ENCODE measurements at regions not wholly inside any gene's neighbourhood (a gene's known extent, or its start where the extent isn't known, plus 50 kb on each side); places are given as distances from the start of the nearest gene placed in this dataset.

- no peak overlapping the region for H3K14ac ChIP-seq (ENCODE audit: low read length)
- no peak overlapping the region for H2BK120ac ChIP-seq (ENCODE audit: insufficient read depth, low read length, poor library complexity)
- no peak overlapping the region for H3K4ac ChIP-seq (ENCODE audit: low read depth, low read length)
- H2BK12ac ChIP-seq (ENCODE audit: low read length) = no peak overlapping the region
- H3K79me2 ChIP-seq (ENCODE audit: control insufficient read depth, insufficient read depth, low read length, poor library complexity) = no peaks in the 10 kb centered on the region
- no peaks in the 10 kb centered on the region for H3K79me1 ChIP-seq (ENCODE audit: low read length)
- 100% methylated on average over 2 of the region's 4 CpGs for whole genome bisulfite sequencing (ENCODE audit: extremely low coverage, insufficient coverage, insufficient read length)
- H3K4me1 ChIP-seq (ENCODE audit: control insufficient read depth in 1 of 2, insufficient read depth in 2 of 2, low read length in 2 of 2) = no peaks in the 10 kb centered on the region
- DNase-seq = no peak
- H2BK5ac ChIP-seq (ENCODE audit: low read depth, low read length, poor library complexity) = no peak overlapping the region
- H4K91ac ChIP-seq (ENCODE audit: low read depth, low read length) = no peak overlapping the region
- no peak overlapping the region for H4K12ac ChIP-seq (ENCODE audit: low read depth, low read length)
- no peak overlapping the region for H3K27ac ChIP-seq (ENCODE audit: low read depth, low read length)
- H3K36me3 ChIP-seq (ENCODE audit: control insufficient read depth in 1 of 2, insufficient read depth in 2 of 2, low read length in 2 of 2) = peaks cover 0 to 4% of the 10 kb centered on the region in 2 experiments
- H3K9me3 ChIP-seq (ENCODE audit: insufficient read depth, low read depth, low read length) = no peaks in the 10 kb centered on the region
- H2AFZ ChIP-seq (ENCODE audit: insufficient read depth, low read length, poor library complexity) = no peak overlapping the region
- H3K9ac ChIP-seq (ENCODE audit: low read length) = no peak overlapping the region
- no peak overlapping the region for H3K23ac ChIP-seq (ENCODE audit: low read length)
- H4K8ac ChIP-seq (ENCODE audit: low read depth, low read length) = no peak overlapping the region
- no peak overlapping the region for H3K4me2 ChIP-seq (ENCODE audit: low read length)
- no peak overlapping the region for H2AK5ac ChIP-seq (ENCODE audit: low read length)
- no peaks in the 10 kb centered on the region for H3K27me3 ChIP-seq (ENCODE audit: insufficient read depth, low read length)
- no peak overlapping the region for H3K18ac ChIP-seq (ENCODE audit: low read length)
- no peak overlapping the region for H3K4me3 ChIP-seq (ENCODE audit: low read depth, low read length)
Observed at GRCh38 chr14:62076368-62076767, 314.1 kb downstream of the SNAPC1 start.

GRCh38 chr14:62076825-62077605 lies 314.8 kb downstream of the SNAPC1 start:
- no peaks in the 10 kb centered on the region for H3K4me1 ChIP-seq (ENCODE audit: control insufficient read depth in 1 of 2, insufficient read depth in 2 of 2, low read length in 2 of 2)

GRCh38 chr14:62077676-62078261 lies 315.5 kb downstream of the SNAPC1 start:
- peaks cover 0 to 4% of the 10 kb centered on the region in 2 experiments for H3K36me3 ChIP-seq (ENCODE audit: control insufficient read depth in 1 of 2, insufficient read depth in 2 of 2, low read length in 2 of 2)
- H3K27ac ChIP-seq (ENCODE audit: low read depth, low read length) = no peak overlapping the region
- H4K8ac ChIP-seq (ENCODE audit: low read depth, low read length) = no peak overlapping the region
- no CpG with 5 or more reads among the region's 4 CpGs for WGBS (ENCODE audit: extremely low coverage, insufficient coverage, insufficient read length)
- H3K18ac ChIP-seq (ENCODE audit: low read length) = no peak overlapping the region
- H4K91ac ChIP-seq (ENCODE audit: low read depth, low read length) = no peak overlapping the region
- H3K4me3 ChIP-seq (ENCODE audit: low read depth, low read length) = no peak overlapping the region
- DNase-seq = no peak
- H2BK12ac ChIP-seq (ENCODE audit: low read length) = no peak overlapping the region
- H3K14ac ChIP-seq (ENCODE audit: low read length) = no peak overlapping the region
- H3K79me1 ChIP-seq (ENCODE audit: low read length) = no peaks in the 10 kb centered on the region
- no peak overlapping the region for H2BK120ac ChIP-seq (ENCODE audit: insufficient read depth, low read length, poor library complexity)
- no peak overlapping the region for H3K9ac ChIP-seq (ENCODE audit: low read length)
- no peaks in the 10 kb centered on the region for H3K4me1 ChIP-seq (ENCODE audit: control insufficient read depth in 1 of 2, insufficient read depth in 2 of 2, low read length in 2 of 2)
- H2AFZ ChIP-seq (ENCODE audit: insufficient read depth, low read length, poor library complexity) = no peak overlapping the region
- no peaks in the 10 kb centered on the region for H3K27me3 ChIP-seq (ENCODE audit: insufficient read depth, low read length)
- no peak overlapping the region for H2AK5ac ChIP-seq (ENCODE audit: low read length)
- H3K4me2 ChIP-seq (ENCODE audit: low read length) = no peak overlapping the region
- H3K23ac ChIP-seq (ENCODE audit: low read length) = no peak overlapping the region
- no peaks in the 10 kb centered on the region for H3K9me3 ChIP-seq (ENCODE audit: insufficient read depth, low read depth, low read length)
- no peaks in the 10 kb centered on the region for H3K79me2 ChIP-seq (ENCODE audit: control insufficient read depth, insufficient read depth, low read length, poor library complexity)
- H3K4ac ChIP-seq (ENCODE audit: low read depth, low read length) = no peak overlapping the region
- no peak overlapping the region for H2BK5ac ChIP-seq (ENCODE audit: low read depth, low read length, poor library complexity)
- H4K12ac ChIP-seq (ENCODE audit: low read depth, low read length) = no peak overlapping the region

More at GRCh38 chr14:62076825-62077605, 314.8 kb downstream of the SNAPC1 start:
- no peaks in the 10 kb centered on the region for H3K79me1 ChIP-seq (ENCODE audit: low read length)
- H3K4me2 ChIP-seq (ENCODE audit: low read length) = no peak overlapping the region
- no peak overlapping the region for H3K9ac ChIP-seq (ENCODE audit: low read length)
- no peaks in the 10 kb centered on the region for H3K9me3 ChIP-seq (ENCODE audit: insufficient read depth, low read depth, low read length)
- H4K12ac ChIP-seq (ENCODE audit: low read depth, low read length) = no peak overlapping the region
- no peak overlapping the region for H3K18ac ChIP-seq (ENCODE audit: low read length)
- no peak overlapping the region for H2BK5ac ChIP-seq (ENCODE audit: low read depth, low read length, poor library complexity)
- no peak overlapping the region for H3K4ac ChIP-seq (ENCODE audit: low read depth, low read length)
- no peak overlapping the region for H2AK5ac ChIP-seq (ENCODE audit: low read length)
- no peak overlapping the region for H2AFZ ChIP-seq (ENCODE audit: insufficient read depth, low read length, poor library complexity)
- H3K79me2 ChIP-seq (ENCODE audit: control insufficient read depth, insufficient read depth, low read length, poor library complexity) = no peaks in the 10 kb centered on the region
- no peak for DNase-seq
- no peak overlapping the region for H2BK120ac ChIP-seq (ENCODE audit: insufficient read depth, low read length, poor library complexity)
- no peak overlapping the region for H3K4me3 ChIP-seq (ENCODE audit: low read depth, low read length)
- H4K8ac ChIP-seq (ENCODE audit: low read depth, low read length) = no peak overlapping the region
- H3K27ac ChIP-seq (ENCODE audit: low read depth, low read length) = no peak overlapping the region
- peaks cover 0 to 4% of the 10 kb centered on the region in 2 experiments for H3K36me3 ChIP-seq (ENCODE audit: control insufficient read depth in 1 of 2, insufficient read depth in 2 of 2, low read length in 2 of 2)
- WGBS (ENCODE audit: extremely low coverage, insufficient coverage, insufficient read length) = no CpG with 5 or more reads among the region's 6 CpGs
- H3K14ac ChIP-seq (ENCODE audit: low read length) = no peak overlapping the region
- no peak overlapping the region for H2BK12ac ChIP-seq (ENCODE audit: low read length)
- H3K23ac ChIP-seq (ENCODE audit: low read length) = no peak overlapping the region
- H3K27me3 ChIP-seq (ENCODE audit: insufficient read depth, low read length) = no peaks in the 10 kb centered on the region
- H4K91ac ChIP-seq (ENCODE audit: low read depth, low read length) = no peak overlapping the region

- Histone ChIP-seq H2AK5ac (ENCODE audit: low read length) (no peak overlapping the region), H3K36me3 (ENCODE audit: control insufficient read depth in 1 of 2, insufficient read depth in 2 of 2, low read length in 2 of 2) (peaks cover under 1 to 4% of the 10 kb centered on the region in 2 experiments), H3K4ac (ENCODE audit: low read depth, low read length) (no peak overlapping the region), H3K9ac (ENCODE audit: low read length) (no peak overlapping the region), H3K18ac (ENCODE audit: low read length) (no peak overlapping the region), H3K14ac (ENCODE audit: low read length) (no peak overlapping the region), H3K23ac (ENCODE audit: low read length) (no peak overlapping the region), H3K4me2 (ENCODE audit: low read length) (no peak overlapping the region), H3K27ac (ENCODE audit: low read depth, low read length) (no peak overlapping the region), H4K12ac (ENCODE audit: low read depth, low read length) (no peak overlapping the region), H3K4me3 (ENCODE audit: low read depth, low read length) (no peak overlapping the region), H3K27me3 (ENCODE audit: insufficient read depth, low read length) (no peaks in the 10 kb centered on the region), H4K91ac (ENCODE audit: low read depth, low read length) (no peak overlapping the region), H3K79me1 (ENCODE audit: low read length) (no peaks in the 10 kb centered on the region), H3K79me2 (ENCODE audit: control insufficient read depth, insufficient read depth, low read length, poor library complexity) (no peaks in the 10 kb centered on the region), H4K8ac (ENCODE audit: low read depth, low read length) (no peak overlapping the region), H2BK5ac (ENCODE audit: low read depth, low read length, poor library complexity) (no peak overlapping the region), H2BK120ac (ENCODE audit: insufficient read depth, low read length, poor library complexity) (no peak overlapping the region), H2AFZ (ENCODE audit: insufficient read depth, low read length, poor library complexity) (no peak overlapping the region), H3K4me1 (ENCODE audit: control insufficient read depth in 1 of 2, insufficient read depth in 2 of 2, low read length in 2 of 2) (no peaks in the 10 kb centered on the region), H3K9me3 (ENCODE audit: insufficient read depth, low read depth, low read length) (peaks cover 2% of the 10 kb centered on the region), H2BK12ac (ENCODE audit: low read length) (no peak overlapping the region)
- WGBS (ENCODE audit: extremely low coverage, insufficient coverage, insufficient read length) = no CpG with 5 or more reads among the region's 1 CpG
- no peak for DNase-seq
Observed at GRCh38 chr14:62079038-62079437, 316.8 kb downstream of the SNAPC1 start.

Measured in trophoblast cell (in vitro differentiated cells and primary cell).